H9 (cell line): ENCODE measurements at regions not wholly inside any gene's neighbourhood (a gene's known extent, or its start where the extent isn't known, plus 50 kb on each side); places are given as distances from the start of the nearest gene placed in this dataset.

Experiments used
- DNase-seq: peaks from one replicate; pipeline ENCODE4 v3.0.0-alpha.2; 2017
- H2AFZ ChIP-seq: one replicate; pipeline ENCODE4 v1.6.1; 2013; ENCODE audit warnings: mild to moderate bottlenecking, low read length, control low read depth, moderate library complexity
- H2AK5ac ChIP-seq: 2 replicates; pipeline ENCODE4 v1.6.1; 2013; ENCODE audit warnings: low read length, control low read depth, mixed read lengths; ENCODE audit not compliant: insufficient read length
- H2BK120ac ChIP-seq: one replicate; pipeline ENCODE4 v1.6.1; 2013; ENCODE audit warnings: low read depth, mild to moderate bottlenecking, low read length, control low read depth, inconsistent platforms; ENCODE audit not compliant: poor library complexity, severe bottlenecking
- H2BK12ac ChIP-seq: 2 replicates; pipeline ENCODE4 v1.6.1; 2013; ENCODE audit warnings: low read length, control low read depth, mixed read lengths, low read depth; ENCODE audit not compliant: insufficient read length
- H2BK15ac ChIP-seq: 2 replicates; pipeline ENCODE4 v1.6.1; 2013; ENCODE audit warnings: low read depth, low read length, control low read depth
- H2BK20ac ChIP-seq: one replicate; pipeline ENCODE4 v1.6.1; 2013; ENCODE audit warnings: low read depth, mild to moderate bottlenecking, low read length, control low read depth, inconsistent platforms; ENCODE audit not compliant: poor library complexity, severe bottlenecking
- H2BK5ac ChIP-seq: 2 replicates; pipeline ENCODE4 v1.6.1; 2013; ENCODE audit warnings: low read length, control low read depth, mixed read lengths; ENCODE audit not compliant: insufficient read length
- H3K14ac ChIP-seq: 2 replicates; pipeline ENCODE4 v1.6.1; 2013; ENCODE audit warnings: low read length, control low read depth; ENCODE audit not compliant: insufficient read depth
- H3K18ac ChIP-seq: 2 replicates; pipeline ENCODE4 v1.6.1; 2013; ENCODE audit warnings: low read depth, mild to moderate bottlenecking, mixed read lengths, low read length, control low read depth; ENCODE audit not compliant: insufficient read length
- H3K23ac ChIP-seq: 2 replicates; pipeline ENCODE4 v1.6.1; 2013; ENCODE audit warnings: low read length, control low read depth, mixed read lengths, low read depth; ENCODE audit not compliant: insufficient read length
- H3K23me2 ChIP-seq: 2 replicates; pipeline ENCODE4 v1.6.1; 2013; ENCODE audit warnings: low read depth, mild to moderate bottlenecking, mixed read lengths, low read length, control low read depth; ENCODE audit not compliant: insufficient read length, poor library complexity, severe bottlenecking
- H3K27ac ChIP-seq: 2 replicates; pipeline ENCODE4 v1.5.1; 2013; ENCODE audit warnings: low read length, control low read depth, mixed read lengths, low read depth; ENCODE audit not compliant: insufficient read length
- H3K27me3 ChIP-seq: 2 replicates; pipeline ENCODE4 v1.6.1; 2013; ENCODE audit warnings: low read length, control low read depth, inconsistent platforms; ENCODE audit not compliant: insufficient read depth
- H3K4ac ChIP-seq: 2 replicates; pipeline ENCODE4 v1.6.1; 2013; ENCODE audit warnings: low read depth, mild to moderate bottlenecking, control low read depth, inconsistent platforms, low read length, moderate library complexity
- H3K4me1 ChIP-seq: 2 replicates; pipeline ENCODE4 v1.6.1; 2013; ENCODE audit warnings: low read length, control low read depth, inconsistent platforms; ENCODE audit not compliant: insufficient read depth
- H3K4me2 ChIP-seq: 2 replicates; pipeline ENCODE4 v1.6.1; 2013; ENCODE audit warnings: low read length, control low read depth, mixed read lengths; ENCODE audit not compliant: insufficient read length, insufficient read depth
- H3K56ac ChIP-seq: 2 replicates; pipeline ENCODE4 v1.6.1; 2013; ENCODE audit warnings: low read depth, mild to moderate bottlenecking, mixed read lengths, low read length, control low read depth; ENCODE audit not compliant: insufficient read length
- H3K79me1 ChIP-seq: 2 replicates; pipeline ENCODE4 v1.6.1; 2013; ENCODE audit warnings: low read depth, mild to moderate bottlenecking, moderate library complexity, low read length, control low read depth, inconsistent platforms; ENCODE audit not compliant: insufficient read depth, poor library complexity, severe bottlenecking
- H3K79me2 ChIP-seq: 2 replicates; pipeline ENCODE4 v1.6.1; 2013; ENCODE audit warnings: low read length, control low read depth, inconsistent platforms; ENCODE audit not compliant: insufficient read depth
- H3K9ac ChIP-seq: 2 replicates; pipeline ENCODE4 v1.6.1; 2013; ENCODE audit warnings: low read length, control low read depth, mixed read lengths; ENCODE audit not compliant: insufficient read length; ENCODE audit errors: extremely low read depth
- H3K9me3 ChIP-seq: one replicate; pipeline ENCODE4 v1.6.1; 2013; ENCODE audit warnings: low read depth, low read length, inconsistent platforms; ENCODE audit not compliant: control insufficient read depth
- H3T11ph ChIP-seq: one replicate; pipeline ENCODE4 v1.6.1; 2013; ENCODE audit warnings: mild to moderate bottlenecking, low read length, control low read depth, inconsistent platforms
- H4K20me1 ChIP-seq: one replicate; pipeline ENCODE4 v1.6.1; 2013; ENCODE audit not compliant: control insufficient read depth, insufficient read length, insufficient read depth
- H4K5ac ChIP-seq: 2 replicates; pipeline ENCODE4 v1.6.1; 2013; ENCODE audit warnings: low read depth, mild to moderate bottlenecking, mixed read lengths, low read length, control low read depth; ENCODE audit not compliant: insufficient read length
- H4K8ac ChIP-seq: replicated peaks from 2 replicates; pipeline ENCODE4 v1.6.1; 2013; ENCODE audit warnings: low read length, control low read depth, mixed read lengths, low read depth; ENCODE audit not compliant: insufficient read length
- H4K91ac ChIP-seq: 2 replicates; pipeline ENCODE4 v1.6.1; 2013; ENCODE audit warnings: low read depth, mild to moderate bottlenecking, moderate library complexity, mixed read lengths, low read length, control low read depth; ENCODE audit not compliant: insufficient read length
- H3K27ac Mint-ChIP-seq, 3 experiments: 2 replicates in 2 of 3; 3 replicates in 1 of 3; pipeline ENCODE4 v1.8.0; 2020 to 2021; ENCODE audit warnings: mixed read lengths in 3 of 3, mild to moderate bottlenecking in 1 of 3, moderate library complexity in 1 of 3
- H3K27me3 Mint-ChIP-seq: 2 replicates; pipeline ENCODE4 v1.8.0; 2021; ENCODE audit warnings: low read depth, mild to moderate bottlenecking, moderate library complexity, mixed read lengths
- H3K36me3 Mint-ChIP-seq, 3 experiments: 2 replicates in 2 of 3; 3 replicates in 1 of 3; pipeline ENCODE4 v1.8.0; 2020 to 2021; ENCODE audit warnings: low read depth in 3 of 3, mixed read lengths in 3 of 3; ENCODE audit not compliant: insufficient read depth in 1 of 3
- H3K4me1 Mint-ChIP-seq, 2 experiments: 2 replicates each; pipeline ENCODE4 v1.8.0; 2020; ENCODE audit warnings: mixed read lengths in 2 of 2
- H3K4me3 Mint-ChIP-seq, 2 experiments: 2 replicates in 1 of 2; 3 replicates in 1 of 2; pipeline ENCODE4 v1.8.0; 2020 to 2021; ENCODE audit warnings: mild to moderate bottlenecking in 2 of 2, mixed read lengths in 2 of 2, moderate library complexity in 1 of 2
- H3K9me3 Mint-ChIP-seq, 2 experiments: 2 replicates in 1 of 2; 3 replicates in 1 of 2; pipeline ENCODE4 v1.8.0; 2020; ENCODE audit warnings: mild to moderate bottlenecking in 2 of 2, mixed read lengths in 2 of 2, moderate library complexity in 1 of 2
- CTCF ChIP-seq: fragments of 200-600 bp; sonication (generic); conservative IDR thresholded peaks from 3 replicates; pipeline ENCODE4 v1.8.0; 2021; ENCODE audit warnings: antibody characterized with exemption, mild to moderate bottlenecking
- WGBS: extraction: QIAGEN DNeasy Blood & Tissue Kit; methylation state at CpG from one replicate; pipeline ENCODE4 v1.1.7; 2013; ENCODE audit warnings: missing lambda C conversion rate, low lambda C conversion rate, mixed read lengths; ENCODE audit not compliant: insufficient read length; ENCODE audit errors: extremely low coverage; 5-methylcytosine and 5-hydroxymethylcytosine counted together

- Histone ChIP-seq H4K91ac (no peak overlapping the region), H2BK15ac (no peak overlapping the region), H3K56ac (no peak overlapping the region), H4K20me1 (no peaks in the 10 kb centered on the region), H3K79me1 (no peaks in the 10 kb centered on the region), H3K79me2 (no peaks in the 10 kb centered on the region), H3K23me2 (peaks cover under 1% of the 10 kb centered on the region), H3K23ac (no peak overlapping the region), H2BK120ac (no peak overlapping the region), H3K4me2 (no peak overlapping the region), H2BK20ac (no peak overlapping the region), H3K27me3 (no peaks in the 10 kb centered on the region), H3K14ac (no peak overlapping the region), H4K5ac (no peak overlapping the region), H3K18ac (no peak overlapping the region), H2BK12ac (no peak overlapping the region), H2AFZ (no peak overlapping the region), H2AK5ac (no peak overlapping the region), H3K27ac (no peak overlapping the region), H3K9ac (no peak overlapping the region), H3K9me3 (no peaks in the 10 kb centered on the region), H2BK5ac (no peak overlapping the region), H3T11ph (no peak overlapping the region), H3K4me1 (peaks cover 3% of the 10 kb centered on the region; the same call in 1 of the 2 replicates), H3K4ac (no peak overlapping the region), H4K8ac (no peak overlapping the region)
- WGBS, result no CpG with 5 or more reads among the region's 10 CpGs
- peaks cover 9% of the 10 kb centered on the region in 2 experiments for H3K4me1 Mint-ChIP-seq
- no peak for DNase-seq
- TF ChIP-seq CTCF, result no peak
- H3K4me3 Mint-ChIP-seq, result no peak overlapping the region
- H3K27me3 Mint-ChIP-seq, result peaks cover 6% of the 10 kb centered on the region
- H3K27ac Mint-ChIP-seq, result no peak overlapping the region
- H3K9me3 Mint-ChIP-seq, result no peaks in the 10 kb centered on the region
- H3K36me3 Mint-ChIP-seq, result no peaks in the 10 kb centered on the region; a peak in 1 of 7 replicates
Observed at GRCh38 chr9:90428517-90428916, 214.1 kb downstream of the DIRAS2 start.
